Middle frontal gyrus (tissue), 1 donor: ENCODE measurements at regions not wholly inside any gene's neighbourhood (a gene's known extent, or its start where the extent isn't known, plus 50 kb on each side); places are given as distances from the start of the nearest gene placed in this dataset.

Experiments
- DNase-seq: peaks from one replicate; pipeline ENCODE4 v3.0.0-alpha.2; 2015; ENCODE audit warnings: low spot score; ENCODE audit errors: extremely low spot score

GRCh38 chr10:46227936-46228562 lies 58.7 kb upstream of the ANTXRL start:
- DNase-seq, result no peak

- peak; percentile 49 for DNase-seq
Measured at GRCh38 chr10:46228563-46229071, 58.2 kb upstream of the ANTXRL start.

- no peak for DNase-seq
Measured at GRCh38 chr10:46229144-46229563, 57.6 kb upstream of the ANTXRL start.

GRCh38 chr10:46230615-46231014 lies 56.2 kb upstream of the ANTXRL start:
- no peak for DNase-seq

GRCh38 chr10:46231087-46231486 lies 55.7 kb upstream of the ANTXRL start:
- DNase-seq, result no peak

GRCh38 chr10:46232084-46232483 lies 54.7 kb upstream of the ANTXRL start:
- DNase-seq, result no peak

GRCh38 chr10:46232666-46233065 lies 54.1 kb upstream of the ANTXRL start:
- DNase-seq, result no peak

GRCh38 chr10:46233181-46233580 lies 53.6 kb upstream of the ANTXRL start:
- no peak for DNase-seq

GRCh38 chr10:46234026-46234425 lies 52.8 kb upstream of the ANTXRL start:
- no peak for DNase-seq

- DNase-seq, result no peak
Measured at GRCh38 chr10:46234431-46235060, 52.3 kb upstream of the ANTXRL start.

GRCh38 chr10:46235705-46236545 lies 50.9 kb upstream of the ANTXRL start:
- no peak for DNase-seq

- no peak for DNase-seq
Measured at GRCh38 chr10:46236546-46236887, 50.3 kb upstream of the ANTXRL start.

GRCh38 chr10:46236941-46237681 lies 49.7 kb upstream of the ANTXRL start:
- DNase-seq, result no peak
